Astrocyte of the spinal cord (primary cell): ENCODE measurements at regions not wholly inside any gene's neighbourhood (a gene's known extent, or its start where the extent isn't known, plus 50 kb on each side); places are given as distances from the start of the nearest gene placed in this dataset.

ENCODE experiments used
- DNase-seq: peaks from one replicate; pipeline ENCODE4 v3.0.0; 2011; ENCODE audit warnings: low read depth, low spot score
- H3K4me3 ChIP-seq: 2 replicates; pipeline ENCODE4 v1.5.1; 2011; ENCODE audit warnings: low read depth, mild to moderate bottlenecking, low read length, moderate library complexity
- CTCF ChIP-seq: IDR thresholded peaks from 2 replicates; pipeline ENCODE4 v1.5.1; 2012; ENCODE audit warnings: low read depth, mild to moderate bottlenecking, low read length, inconsistent platforms
- in situ Hi-C: cut with HindIII; loops from 2 replicates; pipeline ENCODE4 v1.10.0; 2017; ENCODE audit warnings: low sequenced_read_pairs

- no peak overlapping the region for H3K4me3 ChIP-seq
- no peak for TF ChIP-seq CTCF
- in situ Hi-C loops = no loop called here
- no peak for DNase-seq
Measured at GRCh38 chrX:46375831-46376230, 169.4 kb downstream of the ZNF674 start.

GRCh38 chrX:46374371-46374770 lies 170.8 kb downstream of the ZNF674 start:
- in situ Hi-C loops = no loop called here
- DNase-seq = no peak
- no peak overlapping the region for H3K4me3 ChIP-seq
- TF ChIP-seq CTCF = no peak

GRCh38 chrX:46367491-46367890 lies 177.7 kb downstream of the ZNF674 start:
- in situ Hi-C loops = no loop called here
- no peak overlapping the region for H3K4me3 ChIP-seq
- DNase-seq = no peak
- no peak for TF ChIP-seq CTCF

DNA sequence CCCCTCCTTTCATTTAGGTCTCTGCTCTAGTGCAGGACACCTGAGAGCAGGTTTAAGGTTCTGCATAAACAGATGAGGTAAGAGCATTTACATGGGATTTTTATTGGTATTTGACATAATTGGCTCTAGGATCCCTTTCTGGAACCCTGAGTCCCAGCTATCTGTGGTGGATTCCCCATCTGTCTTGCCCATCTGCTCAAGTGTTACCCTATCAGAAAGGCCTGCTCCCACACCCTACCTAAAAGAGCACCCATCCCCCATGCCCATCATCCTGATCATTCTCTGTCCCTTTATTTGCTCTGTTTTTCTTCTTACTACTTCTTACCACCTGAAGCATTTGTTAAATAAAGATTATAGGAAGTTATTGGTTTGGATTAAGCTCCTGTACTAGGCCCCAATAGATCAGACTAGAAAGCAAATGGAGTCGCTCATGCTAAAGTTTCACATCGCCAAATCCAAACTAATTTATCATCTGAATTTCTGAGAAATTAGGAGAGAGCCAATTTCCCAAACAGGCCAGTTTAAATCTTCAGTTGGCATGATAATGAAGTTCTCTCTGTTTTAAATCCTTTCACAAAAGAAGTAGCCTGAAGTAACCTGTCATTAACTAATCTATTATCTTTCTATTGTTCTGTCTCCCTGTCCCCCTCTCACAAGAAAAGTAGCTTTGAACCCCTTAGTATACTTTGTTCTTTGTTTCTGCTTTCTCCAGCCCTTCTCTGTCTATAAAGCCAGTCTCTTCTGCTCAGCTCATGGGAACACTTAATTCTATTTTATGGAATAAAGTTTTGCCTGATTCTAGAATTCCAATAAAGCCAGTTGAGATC lies 178.6 kb downstream of the ZNF674 start:
- no peak for DNase-seq
- in situ Hi-C loops = no loop called here
- TF ChIP-seq CTCF = no peak

DNA sequence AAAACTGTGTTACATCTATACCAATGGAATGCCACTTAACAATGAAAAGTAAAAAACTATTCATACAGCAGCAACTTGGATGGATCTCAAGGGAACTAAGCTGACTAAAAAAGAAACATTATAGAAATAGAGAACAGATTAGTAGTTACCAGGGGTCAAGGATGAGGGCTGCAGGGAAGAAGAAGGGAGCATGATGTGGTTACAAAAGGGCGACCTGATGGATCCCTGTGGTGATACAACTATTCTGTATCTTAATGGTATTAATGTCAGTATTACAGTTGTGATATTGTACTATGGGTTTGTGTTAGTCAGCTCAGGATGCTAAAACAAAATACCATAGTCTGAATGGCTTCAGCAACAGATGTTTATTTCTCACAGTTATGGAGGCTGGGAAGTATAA lies 190.7 kb downstream of the ZNF674 start:
- in situ Hi-C loops = no loop called here
- no peak overlapping the region for H3K4me3 ChIP-seq
- TF ChIP-seq CTCF = no peak
- DNase-seq = peak; percentile 18

More for the DNA sequence above, 178.6 kb downstream of the ZNF674 start:
- H3K4me3 ChIP-seq = no peak overlapping the region

DNA sequence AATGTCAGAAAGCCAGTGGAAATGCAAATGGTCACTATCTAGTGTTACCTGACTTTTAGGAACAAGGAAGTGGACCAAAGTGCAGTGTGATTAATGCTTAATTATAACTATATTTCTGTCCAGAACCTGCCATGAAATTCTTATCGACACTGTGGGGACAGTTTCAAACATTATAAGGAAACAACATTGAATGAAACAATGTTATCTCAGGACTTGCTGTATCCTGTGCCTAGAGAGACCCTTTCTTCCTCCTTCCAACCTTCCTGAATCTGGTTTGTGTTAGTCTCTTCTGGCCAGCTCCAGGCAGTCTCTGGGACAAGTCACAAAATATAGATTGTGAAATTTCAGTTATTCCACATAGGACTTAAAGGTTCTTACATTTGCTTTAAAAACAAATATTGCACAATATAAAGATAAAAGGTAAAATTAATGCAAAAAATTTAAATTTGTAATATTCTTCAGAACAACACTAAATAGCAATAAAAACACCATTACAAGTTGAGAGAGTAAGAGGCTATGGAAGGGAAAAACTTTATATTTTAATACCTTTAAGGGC lies 203.4 kb downstream of the ZNF674 start:
- TF ChIP-seq CTCF = no peak

More for the DNA sequence above, 203.4 kb downstream of the ZNF674 start:
- no peak overlapping the region for H3K4me3 ChIP-seq
- no peak for DNase-seq
- in situ Hi-C loops = no loop called here
